ENCODE measurements at regions not wholly inside any gene's neighbourhood (a gene's known extent, or its start where the extent isn't known, plus 50 kb on each side); places are given as distances from the start of the nearest gene placed in this dataset.
"Not testable (repeated sequence)": the region's sequence is repeated elsewhere in the genome, so short reads cannot be mapped to it uniquely, and the experiment has no call there.

DNA sequence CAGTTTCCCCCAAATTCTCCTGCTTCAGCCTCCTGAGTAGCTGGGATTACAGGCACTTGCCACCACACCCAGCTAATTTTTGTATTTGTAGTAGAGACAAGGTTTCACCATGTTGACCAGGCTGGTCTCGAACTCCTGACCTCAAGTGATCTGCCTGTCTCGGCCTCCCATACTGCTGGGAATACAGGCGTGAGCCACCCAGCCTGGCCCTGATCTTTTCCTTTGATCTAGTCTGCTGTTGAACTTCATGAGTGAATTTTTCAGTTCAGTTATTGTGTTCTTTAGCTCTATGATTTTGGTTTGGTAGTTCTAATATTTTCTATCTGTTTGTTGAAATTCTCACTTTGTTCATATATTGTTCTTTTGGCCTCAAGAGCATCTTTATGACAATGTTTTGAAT, 83.4 kb upstream of the RAP2C start:
- not testable (repeated sequence) for DNase-seq

DNA sequence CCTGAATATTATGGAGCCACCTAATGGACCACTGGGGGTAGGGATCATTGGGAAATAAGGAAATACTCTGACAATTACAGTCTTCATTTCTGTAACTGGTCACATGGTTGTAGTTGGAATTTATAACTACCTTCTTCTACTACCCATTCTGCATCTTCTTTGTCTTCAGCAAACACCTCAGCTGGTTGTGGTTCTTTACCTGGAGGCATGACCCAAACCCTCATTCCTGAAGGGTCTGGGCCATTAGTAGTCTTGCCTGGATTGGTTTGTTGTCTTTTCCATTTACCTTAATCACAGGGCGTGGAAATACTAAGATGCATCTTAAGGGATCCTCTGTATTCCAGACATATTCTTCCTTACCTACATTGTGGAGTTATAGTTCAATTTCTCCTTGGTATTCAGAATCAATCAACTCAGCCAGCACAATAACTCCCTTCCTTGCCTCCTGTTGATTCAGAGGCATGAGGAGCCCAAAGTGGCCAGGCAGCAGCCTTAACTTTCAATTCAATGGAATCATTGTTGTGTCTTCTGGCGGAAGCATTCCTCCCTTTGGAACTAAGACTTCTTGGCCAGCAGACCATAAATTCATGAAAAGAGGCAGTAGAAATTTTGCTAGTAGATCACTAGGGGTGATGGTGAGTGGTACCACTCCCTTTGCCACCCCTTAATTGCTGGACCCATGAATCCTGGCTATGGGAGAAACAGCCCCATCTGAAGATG, 75.7 kb upstream of the RAP2C start:
- no peak for DNase-seq

DNA sequence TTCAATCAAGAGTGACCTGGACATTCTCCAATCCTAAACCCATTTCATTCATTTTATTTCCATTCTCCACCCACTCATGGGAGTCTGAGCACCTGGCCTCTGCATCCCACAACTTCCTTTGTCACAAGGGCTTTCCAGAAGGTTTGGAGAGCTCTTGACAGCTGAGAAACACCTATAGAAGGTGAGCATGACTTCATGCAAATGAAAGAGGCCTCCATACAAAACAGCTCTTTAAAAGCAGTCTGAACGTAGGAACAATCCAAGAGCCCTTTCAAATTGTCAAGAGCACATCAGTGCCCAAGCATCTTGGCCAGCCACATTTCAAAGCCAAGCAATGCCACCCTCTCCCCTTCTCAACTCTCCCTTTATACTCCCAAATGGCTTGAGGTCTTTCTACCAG, 74.9 kb upstream of the RAP2C start:
- no peak for DNase-seq

DNA sequence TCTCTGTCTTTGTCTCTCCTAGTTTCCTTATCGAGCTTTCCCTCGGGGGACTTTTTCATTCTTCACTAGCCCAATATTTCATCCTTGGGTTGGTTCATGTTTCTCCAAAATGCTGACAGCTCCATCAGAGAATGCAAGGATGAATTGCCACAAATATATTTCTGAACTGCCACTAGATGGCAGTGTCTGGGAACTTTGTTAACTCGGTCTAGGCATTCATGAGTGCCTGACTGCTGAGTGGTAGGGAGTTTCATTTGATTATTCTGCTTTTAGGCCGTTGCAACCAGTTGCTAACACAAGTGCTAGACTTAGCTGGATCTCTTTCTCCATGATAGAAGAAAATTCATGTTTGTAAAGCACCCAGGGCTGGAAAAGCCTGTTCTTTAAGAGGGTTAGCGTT, 73.5 kb upstream of the RAP2C start:
- peak; percentile 56 for DNase-seq

DNA sequence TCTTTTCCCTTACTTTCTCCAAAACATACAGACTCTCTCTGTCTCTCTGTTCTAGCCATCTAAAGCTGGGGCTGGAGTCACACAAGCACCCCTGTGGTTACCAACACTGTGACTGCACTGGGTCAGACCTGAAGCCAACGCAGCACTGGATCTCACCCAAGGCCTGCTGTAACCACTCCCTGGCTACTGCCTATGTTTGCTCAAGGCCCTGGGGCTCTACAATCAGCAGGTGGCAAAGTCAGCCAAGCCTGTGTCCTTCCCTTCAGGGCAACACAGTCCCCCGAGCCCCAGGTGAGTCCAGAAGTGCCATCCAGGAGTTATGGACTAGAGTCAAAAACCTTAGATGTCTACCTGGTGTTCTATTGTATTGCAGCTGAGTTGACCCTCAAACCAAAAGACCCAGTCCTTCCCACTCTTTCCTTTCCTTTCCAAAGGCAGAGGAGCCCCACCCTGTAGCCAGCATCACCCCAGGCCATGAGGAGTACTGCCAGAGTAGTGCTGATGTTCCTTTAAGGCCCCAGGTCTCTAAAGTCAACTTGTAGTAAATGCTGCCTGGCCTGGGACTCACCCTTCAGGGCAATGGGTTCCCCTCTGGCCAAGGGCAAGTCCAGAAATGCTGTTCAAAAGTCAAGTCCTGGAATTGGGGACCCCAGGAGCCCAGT, 58.8 kb upstream of the RAP2C start:
- no peak for DNase-seq

DNA sequence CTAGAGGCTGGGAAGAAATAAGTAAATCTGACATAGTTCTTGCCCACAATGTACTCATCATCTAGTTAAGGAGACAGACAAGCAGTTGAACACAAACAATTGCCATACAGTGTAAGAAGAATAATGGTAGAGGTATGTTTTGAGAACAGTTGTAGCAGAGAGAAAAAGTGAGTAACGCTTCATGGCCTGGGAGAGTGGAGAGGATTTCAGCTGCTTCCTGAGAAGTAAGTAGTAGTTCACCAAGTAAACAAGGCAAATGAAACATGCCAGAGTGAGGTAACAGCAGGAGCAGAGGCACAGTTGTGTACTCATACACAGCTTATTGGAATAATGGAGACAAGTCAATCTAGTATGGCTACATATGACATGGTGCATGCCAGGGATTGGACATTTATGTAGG, 53.6 kb upstream of the RAP2C start:
- DNase-seq: no peak

DNA sequence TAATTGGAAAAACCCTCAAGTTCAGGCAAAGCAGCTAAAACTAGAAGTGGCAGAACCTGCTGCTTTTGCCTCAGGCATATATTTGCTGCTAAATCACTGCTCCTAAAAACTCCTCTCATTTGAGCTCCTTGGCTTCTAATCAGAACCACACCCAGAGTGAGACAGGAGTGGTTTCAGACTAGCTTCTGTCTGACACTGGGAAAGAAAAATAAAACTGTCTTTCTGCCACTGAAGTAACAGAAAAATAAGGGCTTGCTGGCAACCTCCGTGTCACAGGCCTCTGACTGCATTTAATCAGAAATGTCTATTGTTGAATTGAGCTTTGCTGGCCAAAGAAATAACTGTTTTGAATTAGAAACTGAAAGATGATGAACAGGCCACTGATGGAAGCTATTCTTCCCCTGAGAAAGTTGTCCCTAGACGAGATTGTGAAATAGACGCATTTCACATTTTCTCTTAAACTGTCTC, 52.1 kb upstream of the RAP2C start:
- no peak for DNase-seq

DNA sequence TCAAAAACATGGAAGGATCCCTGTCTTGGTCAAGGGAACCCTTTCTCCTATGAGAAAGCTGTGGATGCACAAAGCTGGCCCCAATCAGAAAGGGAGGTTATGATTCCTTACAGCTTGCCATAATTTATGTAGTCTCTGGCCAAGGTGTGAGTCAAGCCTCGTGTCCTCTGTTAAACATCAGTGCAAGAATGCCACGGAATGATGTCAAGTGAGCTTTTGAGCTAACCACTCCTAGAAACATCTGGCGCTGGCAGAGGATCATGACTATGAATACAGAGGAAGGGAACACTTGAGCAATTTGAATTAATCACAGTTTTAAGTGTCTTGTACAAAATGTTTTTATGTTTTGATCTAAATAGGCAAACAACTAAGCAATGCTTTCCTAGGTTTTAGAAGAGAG, 51.5 kb upstream of the RAP2C start:
- DNase-seq: no peak

DNA sequence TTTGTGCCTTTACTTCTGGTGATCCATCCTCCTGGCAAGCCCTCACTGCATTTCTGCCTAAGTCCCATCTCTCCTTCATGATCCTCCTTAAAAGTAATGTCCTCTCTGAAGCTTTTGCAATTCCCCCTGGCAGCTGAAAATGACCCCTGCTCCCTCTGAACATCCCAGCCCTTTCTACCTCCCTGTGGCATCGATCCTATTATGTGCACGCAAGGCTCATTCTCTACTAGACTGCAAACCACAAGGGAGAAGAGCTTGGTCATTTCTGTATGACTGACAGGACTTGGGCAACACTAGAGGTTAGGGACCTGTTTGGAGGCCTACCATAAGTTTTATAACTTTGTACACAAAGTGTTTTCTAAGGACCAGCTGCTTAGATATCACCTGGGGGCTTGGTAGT, 50.8 kb upstream of the RAP2C start:
- no peak for DNase-seq

All from activated CD4-positive, alpha-beta T cell treated with anti-CD3 and anti-CD28 coated beads, Interleukin-2, Interleukin-6, amounts not matched to agents 100 ng/mL and 50 ng/mL, durations not matched to agents 16 hours and 8 hours (primary cell).